ENCODE measurements at regions not wholly inside any gene's neighbourhood (a gene's known extent, or its start where the extent isn't known, plus 50 kb on each side); places are given as distances from the start of the nearest gene placed in this dataset.
A peak's percentile ranks its signal among the peaks of the same experiment; 100 is the strongest.
"Not testable (repeated sequence)": the region's sequence is repeated elsewhere in the genome, so short reads cannot be mapped to it uniquely, and the experiment has no call there.

DNA sequence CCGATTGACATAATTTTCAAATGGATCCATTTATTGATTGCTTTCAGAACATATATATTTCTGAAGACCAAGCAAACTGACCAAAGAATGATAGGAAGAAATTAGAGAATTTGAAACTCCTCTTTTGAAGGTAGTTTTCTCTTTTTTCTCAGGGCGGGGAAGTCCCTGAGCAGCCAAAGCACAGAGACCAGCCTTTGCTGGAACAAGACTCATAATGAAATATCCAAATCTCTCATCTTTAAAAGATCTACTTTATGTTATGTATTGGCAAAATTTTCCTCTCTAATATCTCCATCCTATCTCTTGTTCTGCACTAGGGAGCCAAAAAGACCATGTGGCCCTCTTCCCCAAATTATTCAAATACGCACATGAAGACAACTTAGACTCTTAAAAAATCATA, 379.0 kb upstream of the TCF4 start:
- no peak for DNase-seq

DNA sequence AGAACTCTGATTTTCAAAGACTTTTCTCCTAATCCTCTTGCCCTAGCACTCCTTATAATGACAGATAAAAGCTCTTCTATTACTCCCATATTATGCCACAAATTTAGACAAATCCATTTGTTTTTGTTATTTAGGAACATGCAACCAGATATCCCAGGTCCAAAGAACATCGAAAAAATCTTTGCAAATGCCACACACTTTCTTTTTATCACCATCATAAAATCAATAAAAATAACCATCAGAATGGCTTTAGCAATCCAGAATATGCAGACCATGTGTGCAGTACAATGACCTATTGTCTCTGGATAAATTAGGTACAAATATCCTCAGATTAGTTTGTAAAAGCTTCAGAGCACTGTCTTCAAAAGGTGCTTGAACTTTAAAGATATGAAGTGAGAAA, 376.2 kb upstream of the TCF4 start:
- no peak for DNase-seq

DNA sequence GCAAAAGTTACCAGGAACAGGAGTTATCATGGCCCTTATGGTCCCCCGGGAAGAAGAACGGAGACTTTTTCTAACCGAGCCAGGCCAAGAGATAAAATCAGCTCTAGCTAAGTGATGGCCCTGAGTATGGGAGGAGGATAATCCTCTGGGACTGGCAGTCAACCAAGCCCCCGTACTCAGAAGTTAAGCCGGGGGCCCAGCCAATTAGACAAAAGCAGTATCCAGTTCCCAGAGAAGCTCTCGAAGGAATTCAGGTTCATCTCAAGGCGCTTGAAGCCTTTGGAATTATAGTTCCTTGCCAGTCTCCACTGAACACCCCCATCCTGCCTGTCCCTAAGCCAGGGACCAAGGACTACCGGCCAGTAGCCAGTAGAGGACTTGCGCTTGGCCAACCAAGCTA, 365.3 kb upstream of the TCF4 start:
- DNase-seq, result no peak

DNA sequence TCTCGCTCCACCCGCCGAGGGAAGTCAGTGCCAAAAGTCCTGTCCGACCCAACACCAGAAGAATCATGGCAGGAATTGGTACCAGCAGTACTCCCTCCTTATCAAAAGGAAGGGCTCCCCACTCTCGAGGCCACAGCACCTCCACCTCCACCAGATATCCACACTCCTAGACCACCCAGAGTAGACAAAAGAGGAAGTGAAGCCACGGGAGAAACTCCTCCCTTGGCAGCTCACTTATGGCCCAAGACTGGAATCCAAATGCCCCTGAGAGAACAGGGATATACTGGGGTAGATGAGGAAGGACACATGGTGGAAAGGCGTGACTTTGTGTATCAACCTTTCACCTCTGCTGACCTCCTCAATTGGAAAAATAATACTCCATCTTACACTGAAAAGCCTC, 363.7 kb upstream of the TCF4 start:
- DNase-seq, result not testable (repeated sequence)

DNA sequence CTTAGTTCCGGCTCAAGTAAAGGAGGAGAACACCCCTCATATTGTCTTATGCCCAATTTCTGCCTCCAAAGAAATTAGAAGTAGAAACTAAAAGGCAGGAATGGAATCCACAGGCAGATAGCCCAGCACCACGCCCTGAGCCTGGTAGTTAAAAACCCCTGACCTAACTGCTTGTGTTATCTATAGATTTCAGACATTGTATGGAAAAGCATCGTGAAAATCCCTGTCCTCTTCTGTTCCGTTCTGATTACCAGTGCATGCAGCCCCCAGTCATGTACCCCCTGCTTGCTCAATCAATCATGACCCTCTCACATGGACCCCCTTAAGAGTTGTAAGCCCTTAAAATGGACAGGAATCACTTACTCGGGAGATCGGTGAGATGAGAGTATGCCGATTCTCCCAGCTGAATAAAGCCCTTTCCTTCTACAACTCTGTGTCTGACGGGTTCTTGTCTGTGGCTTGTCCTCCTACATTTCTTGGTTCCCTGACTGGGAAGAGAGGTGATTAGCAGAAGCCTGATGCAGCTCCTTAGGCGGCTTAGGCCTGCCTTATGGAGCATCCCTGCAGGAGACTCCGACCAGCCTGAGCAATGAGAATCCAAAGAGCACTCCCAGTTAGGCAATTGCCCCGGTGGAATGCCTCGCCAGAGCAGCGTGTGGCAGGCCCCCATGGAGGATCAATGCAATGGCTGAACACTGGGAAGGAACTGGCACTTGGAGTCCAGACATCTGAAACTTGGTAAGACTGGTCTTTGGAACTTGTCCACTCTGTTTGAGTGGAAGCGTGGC, 362.6 kb upstream of the TCF4 start:
- no peak for DNase-seq

DNA sequence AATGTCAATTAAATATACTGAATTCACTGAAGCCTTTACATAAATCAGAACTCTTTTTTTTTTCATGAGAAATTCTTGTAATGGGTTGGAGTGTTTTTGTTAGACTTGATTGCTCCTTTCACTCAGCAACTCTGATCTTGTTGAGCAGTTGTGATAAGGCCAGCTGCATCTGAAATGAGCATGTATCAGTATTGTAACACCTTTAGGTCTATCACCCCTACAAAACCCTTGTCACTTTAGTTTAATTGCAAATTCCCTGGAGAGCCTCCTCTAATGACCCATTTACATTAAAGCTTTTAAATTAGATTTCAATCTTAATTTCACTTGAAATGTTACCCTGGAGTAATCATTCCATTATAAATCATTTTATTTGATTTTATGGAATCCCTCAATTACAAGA, 346.8 kb upstream of the TCF4 start:
- DNase-seq, result no peak

DNA sequence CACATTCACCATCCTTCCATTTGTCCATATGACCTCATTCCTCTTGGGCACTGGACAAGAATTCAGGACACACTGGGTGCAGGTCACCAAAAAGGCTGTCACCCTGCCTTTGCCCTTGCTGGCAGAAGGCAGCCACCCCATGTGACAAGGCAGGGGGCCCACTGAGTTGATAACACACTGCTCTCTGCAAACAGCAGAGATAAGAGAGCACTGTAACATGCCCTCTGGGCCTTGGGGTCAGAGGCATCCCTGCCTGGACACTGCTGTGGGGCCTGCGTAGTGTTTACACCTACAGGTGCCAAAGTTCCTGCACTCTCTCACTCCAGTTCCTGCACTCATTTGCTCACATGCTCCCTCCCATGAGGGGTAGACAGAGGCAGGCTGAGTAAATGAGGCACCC, 344.7 kb upstream of the TCF4 start:
- DNase-seq, result no peak

DNA sequence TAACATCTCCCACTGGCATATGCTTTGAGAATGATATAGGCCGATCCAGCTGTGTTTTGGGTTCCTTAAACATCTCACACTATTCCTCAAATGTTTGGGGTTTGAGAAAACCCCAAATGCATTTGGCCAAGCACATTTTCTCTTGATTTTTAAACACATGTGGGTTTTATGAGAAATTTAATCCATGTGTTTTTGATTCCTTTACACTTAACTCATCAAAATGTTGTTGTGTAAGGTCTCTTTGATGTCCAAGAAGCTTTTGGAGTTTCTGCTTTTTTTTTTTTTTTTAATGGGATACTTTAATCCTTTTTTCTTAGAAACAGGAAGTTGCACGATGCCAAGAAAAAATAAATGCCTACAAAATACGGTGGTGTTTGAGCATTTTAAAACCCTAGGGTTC, 339.8 kb upstream of the TCF4 start:
- DNase-seq, result peak in 2 of 3 donors; percentile 26 to 63

DNA sequence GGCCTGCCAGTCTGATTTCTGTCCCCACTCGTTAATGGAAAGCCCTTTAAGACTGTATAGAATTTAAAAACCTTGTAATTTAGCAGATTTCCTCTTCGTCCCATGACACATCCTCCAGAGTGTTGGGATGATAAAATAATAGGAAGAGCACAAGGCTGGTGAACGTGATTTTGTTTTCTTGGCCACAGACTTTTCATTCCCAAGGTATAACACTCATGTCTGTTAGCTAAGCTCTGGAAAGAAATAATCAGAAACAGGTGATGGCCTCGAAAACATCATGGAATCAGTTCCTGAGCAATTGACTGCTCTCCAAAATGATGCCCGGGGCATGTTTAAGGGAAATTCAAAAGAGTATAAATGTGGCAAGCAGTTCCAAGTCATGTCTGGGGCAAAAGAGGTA, 337.8 kb upstream of the TCF4 start:
- DNase-seq, result no peak

DNA sequence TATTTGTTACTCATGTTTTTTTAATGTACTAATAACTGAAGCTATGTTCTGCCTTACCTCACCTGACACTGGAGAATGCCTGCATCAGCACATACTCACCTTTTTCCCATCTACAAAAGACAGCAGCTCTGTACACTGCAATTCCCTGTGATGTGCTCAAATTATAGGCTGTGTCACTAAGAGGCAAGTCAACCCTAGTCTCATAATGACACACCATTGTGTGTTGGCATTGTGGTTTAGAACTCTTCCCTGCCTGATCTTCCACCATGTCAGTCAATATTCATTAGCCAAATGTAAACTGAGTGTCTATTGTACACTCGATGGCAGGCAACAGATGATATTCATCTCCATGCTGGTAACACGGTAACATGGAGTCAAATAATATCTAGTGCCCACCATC, 332.1 kb upstream of the TCF4 start:
- DNase-seq, result no peak

DNA sequence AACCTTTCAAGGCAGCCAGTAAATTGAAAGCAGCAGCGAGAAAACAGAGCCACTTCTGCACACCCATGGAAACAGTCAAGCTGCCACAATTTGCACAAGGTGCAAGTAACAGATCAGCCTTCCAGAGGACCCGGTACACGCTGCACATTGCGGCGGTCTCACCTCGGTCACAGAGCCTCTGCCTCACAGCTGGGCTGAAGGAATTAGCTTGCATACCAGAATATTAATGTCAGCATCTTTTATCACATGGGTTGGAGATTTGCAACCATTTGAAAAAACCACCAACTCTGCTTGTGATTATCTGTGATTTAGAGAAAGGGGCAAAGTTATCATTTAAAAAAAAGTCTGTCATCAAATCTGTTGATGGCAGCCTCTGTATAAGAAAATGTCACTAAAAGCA, 330.5 kb upstream of the TCF4 start:
- peak in 2 of 3 donors; percentile 21 to 30 for DNase-seq

DNA sequence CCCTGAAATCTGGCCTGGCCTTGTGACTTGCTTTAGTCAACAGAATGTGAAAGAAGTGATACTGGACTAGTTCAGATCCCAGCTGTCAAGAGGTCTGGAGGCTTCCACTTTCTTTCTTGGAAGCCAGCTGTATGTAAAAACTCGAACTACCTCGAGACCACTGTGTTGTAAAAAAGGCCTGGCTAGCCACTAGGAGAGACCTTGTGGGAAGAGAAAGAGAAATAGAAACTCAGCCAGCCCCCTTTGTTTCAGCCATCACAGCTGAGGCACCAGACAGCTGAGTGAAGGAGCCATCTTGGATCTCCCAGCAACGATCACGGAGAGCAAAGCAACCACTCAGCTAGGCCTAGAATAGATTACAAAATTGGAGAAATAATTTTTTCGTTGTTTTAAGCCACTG, 324.9 kb upstream of the TCF4 start:
- no peak for DNase-seq

DNA sequence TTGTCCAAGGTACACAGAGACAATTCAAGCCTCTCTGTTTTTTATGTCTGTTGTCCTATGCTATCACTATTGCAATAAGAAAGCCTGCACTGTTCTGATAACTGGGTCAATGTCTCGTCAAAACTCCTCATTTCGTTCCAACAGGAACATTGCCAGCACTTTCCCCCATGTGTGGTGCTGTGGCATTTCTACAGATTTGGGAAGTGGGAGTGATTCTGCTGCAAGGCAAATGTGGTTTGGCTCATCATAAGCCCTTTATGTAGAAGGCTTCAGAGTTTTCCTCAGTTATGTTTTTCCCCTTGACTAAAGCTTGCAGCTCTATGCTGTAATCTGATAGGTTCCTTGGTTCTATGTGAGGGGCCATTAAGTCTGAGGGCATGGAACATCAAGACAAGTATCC, 324.1 kb upstream of the TCF4 start:
- DNase-seq, result no peak

DNA sequence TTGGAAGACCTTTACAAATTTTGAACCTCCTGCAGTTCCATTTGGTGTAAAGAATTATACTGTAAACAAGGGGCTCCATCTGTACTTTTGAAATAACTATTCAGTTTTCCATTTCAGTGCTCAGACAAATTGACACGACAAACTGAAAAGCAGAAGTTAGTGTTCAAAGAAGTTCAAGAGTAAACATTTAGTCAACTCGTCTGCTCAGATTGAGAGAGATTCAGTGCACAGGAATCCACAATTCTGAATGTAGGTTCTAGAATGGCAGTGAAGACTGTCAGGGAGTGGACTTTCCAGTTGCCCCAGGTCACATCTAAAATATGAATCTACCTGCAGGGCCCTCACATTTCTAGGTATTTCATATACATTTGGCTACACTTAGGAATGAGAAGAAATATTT, 322.3 kb upstream of the TCF4 start:
- no peak for DNase-seq

DNA sequence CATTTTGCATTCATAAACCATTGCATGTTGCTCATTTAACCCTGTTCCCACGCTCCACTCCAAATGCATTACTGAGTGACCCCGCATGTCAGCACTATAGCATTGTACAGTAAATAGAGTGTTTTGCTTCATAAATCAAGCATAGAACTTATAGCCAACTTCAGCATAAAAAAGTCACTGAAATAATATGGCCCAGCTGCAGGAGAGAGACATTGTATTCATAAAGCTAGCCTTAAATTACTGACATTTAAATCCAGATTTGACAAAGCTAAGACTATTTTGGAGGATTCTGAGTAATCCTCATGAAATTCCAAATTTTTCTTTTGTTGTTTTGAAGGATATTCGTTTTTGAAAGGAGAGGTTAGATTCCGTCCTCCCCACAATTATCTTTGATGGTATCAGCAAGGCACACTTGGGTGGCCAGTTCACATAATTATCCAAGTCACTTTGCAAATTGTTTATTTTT, 320.9 kb upstream of the TCF4 start:
- DNase-seq, result peak; percentile 59 to 86 (median 62)

DNA sequence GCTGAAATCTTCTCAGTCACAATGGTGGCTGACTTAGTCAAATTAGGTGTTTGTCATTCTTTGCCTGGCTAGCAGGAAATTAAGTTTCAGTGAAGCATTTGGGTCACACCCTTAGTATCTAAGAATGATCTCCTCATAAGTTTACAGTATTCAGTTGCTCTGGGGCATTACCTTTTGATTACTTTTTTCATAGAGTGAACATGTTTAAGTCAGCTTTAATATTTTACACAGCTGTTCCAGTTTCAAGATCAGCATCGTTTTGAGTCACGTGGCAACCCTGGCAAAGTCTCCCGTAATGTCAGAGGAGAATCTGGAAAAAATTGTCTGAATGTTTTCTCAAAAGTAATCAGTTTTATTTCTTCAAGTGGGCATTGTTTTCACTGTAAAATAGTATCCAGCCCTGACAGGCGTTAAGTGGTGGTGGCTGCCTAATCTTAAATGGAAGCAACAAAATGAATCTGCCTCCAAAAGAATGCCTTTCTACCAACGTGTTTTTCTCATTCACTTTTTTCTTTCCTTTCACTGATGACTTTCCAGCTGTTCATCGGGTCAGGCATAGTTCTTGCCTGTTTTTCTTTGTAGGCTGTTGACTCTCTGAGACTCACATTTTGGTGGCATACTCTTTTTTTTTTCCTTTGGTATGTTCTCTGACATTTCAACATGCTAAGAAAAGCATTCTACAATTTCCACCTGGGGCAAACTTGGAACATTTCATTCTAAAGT, 319.6 kb upstream of the TCF4 start:
- DNase-seq, result peak in 2 of 3 donors; percentile 76 to 88

DNA sequence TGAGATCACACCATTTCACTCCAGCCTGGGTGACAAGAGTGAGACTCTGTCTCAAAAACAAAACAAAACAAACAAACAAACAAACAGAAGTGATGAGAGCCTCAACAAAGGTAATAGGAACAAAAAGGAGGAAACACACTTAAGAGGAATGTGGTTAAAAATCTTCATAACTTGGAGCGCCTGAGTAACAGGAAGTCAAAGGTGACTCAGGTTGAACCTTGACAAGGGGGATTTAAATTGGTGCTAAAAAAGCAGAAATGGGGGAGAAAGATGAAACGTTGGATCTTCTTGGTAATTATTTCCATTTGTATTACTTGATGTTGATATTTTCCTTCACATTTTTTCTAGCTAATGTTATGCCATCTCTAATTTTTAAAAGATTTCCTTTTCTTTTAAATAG, 318.5 kb upstream of the TCF4 start:
- DNase-seq, result no peak

DNA sequence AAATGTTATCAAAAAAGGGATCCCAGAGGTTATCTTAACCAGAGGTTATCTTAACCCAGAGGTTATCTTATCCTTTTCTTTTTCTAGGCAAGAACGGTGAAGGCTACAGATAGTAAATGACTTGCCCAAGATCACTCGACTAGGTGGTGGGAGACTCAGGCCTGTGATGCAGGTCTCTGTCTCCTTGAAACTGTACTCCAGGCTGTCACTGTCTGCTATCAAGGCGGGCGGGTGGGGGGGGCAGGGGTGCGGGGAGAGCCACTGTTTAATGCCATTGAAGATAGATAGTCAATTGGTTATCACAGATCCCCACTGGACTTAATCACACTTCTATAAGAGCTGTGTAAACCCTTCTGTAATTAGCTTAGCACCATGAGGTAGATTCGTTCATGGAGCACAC, 315.9 kb upstream of the TCF4 start:
- DNase-seq, result no peak

DNA sequence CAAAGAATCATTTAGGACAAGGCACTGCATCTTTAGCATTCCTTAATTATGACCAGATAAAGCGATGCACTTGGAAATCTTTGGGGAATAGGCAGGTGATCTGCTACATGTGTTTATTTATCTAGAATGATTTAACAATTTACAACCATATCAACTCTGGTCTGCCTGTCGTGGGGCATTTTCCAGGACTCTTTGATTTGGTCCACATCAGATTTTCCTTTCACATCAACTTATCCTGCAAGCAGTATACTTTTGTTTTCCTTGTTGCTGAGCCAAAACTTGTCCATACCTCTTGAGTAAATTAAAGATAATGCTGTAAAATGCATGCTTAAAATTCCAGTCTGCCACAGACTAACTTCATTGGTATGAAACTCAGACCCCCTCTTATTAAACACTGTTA, 312.4 kb upstream of the TCF4 start:
- no peak for DNase-seq

DNA sequence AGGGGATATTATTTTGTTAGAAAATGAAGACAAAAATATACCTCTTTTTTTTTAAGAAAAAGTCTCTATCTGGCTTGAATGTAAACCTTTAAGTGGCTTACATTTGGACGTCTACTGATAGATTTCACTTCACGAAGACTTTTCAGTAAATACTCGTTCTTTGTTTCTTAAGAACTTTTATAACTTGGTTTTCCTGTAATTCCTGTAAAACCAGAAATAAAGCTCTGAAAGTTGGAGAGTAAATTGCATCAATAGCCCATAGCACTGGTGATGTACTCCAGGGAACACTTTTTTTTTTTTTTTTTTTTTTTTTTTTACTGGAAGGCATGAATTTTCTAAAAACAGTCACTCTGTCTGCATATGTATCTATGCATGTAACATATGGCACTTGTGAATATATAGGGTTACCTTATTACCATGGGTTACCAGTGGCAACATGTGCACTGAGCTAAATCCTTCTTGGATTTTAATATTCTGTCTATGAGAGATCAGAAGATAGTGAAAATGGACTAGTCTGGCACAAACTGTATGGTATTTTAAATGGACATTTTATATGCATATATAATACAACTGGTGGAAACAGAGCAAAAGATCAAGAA, 309.2 kb upstream of the TCF4 start:
- no peak for DNase-seq

DNA sequence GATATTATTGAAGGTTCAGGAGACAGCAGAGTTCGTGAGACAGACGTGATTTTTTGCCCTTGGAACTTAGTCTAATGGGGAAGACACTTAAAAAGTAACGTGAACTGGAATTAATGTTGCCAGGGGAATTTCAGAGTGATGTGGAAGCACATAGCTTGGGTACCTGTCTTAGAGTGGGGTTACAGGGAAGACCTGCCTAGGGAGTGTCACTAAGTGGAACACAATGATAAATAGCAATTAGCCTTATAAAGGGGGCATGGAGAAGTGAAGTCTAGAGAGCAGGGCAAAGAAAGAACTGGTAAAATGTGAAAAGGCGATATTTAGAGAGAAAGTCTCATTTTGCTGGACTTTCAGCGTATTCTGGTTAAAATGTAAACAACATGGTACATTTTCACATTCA, 306.0 kb upstream of the TCF4 start:
- DNase-seq, result no peak

DNA sequence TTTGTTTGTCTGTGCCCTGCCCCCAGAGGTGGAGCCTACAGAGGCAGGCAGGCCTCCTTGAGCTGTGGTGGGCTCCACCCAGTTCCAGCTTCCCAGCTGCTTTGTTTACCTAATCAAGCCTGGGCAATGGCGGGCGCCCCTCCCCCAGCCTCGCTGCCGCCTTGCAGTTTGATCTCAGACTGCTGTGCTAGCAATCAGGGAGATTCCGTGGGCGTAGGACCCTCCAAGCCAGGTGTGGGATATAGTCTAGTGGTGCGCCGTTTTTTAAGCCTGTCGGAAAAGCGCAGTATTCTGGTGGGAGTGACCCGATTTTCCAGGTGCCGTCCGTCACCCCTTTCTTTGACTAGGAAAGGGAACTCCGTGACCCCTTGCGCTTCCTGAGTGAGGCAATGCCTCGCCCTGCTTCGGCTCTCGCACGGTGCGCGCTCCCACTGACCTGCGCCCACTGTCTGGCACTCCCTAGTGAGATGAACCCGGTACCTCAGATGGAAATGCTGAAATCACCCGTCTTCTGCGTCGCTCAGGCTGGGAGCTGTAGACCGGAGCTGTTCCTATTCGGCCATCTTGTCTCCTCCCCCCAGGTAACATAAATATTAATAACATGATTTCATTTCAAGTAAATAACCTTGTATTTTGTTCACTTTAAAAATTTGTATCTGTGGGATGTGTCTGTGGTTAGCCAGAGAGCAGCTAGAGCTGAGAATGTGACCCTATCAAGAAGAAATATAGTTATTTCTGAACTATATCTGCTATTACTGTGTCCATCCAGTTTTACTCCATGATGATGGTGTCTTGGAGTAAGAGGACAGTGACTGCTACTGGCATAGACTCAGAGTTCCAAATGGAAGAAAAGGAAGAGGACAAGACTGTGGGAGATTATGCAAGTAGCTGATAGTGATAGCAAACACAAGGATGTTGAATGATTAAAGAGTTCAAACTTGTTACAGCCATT, 305.1 kb upstream of the TCF4 start:
- DNase-seq, result not testable (repeated sequence)

Measured in muscle of back (tissue), 3 donors.